ENCODE measurements at regions not wholly inside any gene's neighbourhood (a gene's known extent, or its start where the extent isn't known, plus 50 kb on each side); places are given as distances from the start of the nearest gene placed in this dataset.

GRCh38 chr1:96059736-96060135, 661.8 kb upstream of the PTBP2 start:
- Histone ChIP-seq H3K4me1 (ENCODE audit: insufficient read depth, low read length) (no peaks in the 10 kb centered on the region), H3K27ac (ENCODE audit: low read depth in 1 of 2, low read length in 2 of 2) (no peak overlapping the region), H3K36me3 (ENCODE audit: insufficient read depth, low read length) (no peaks in the 10 kb centered on the region), H3K27me3 (ENCODE audit: control insufficient read depth in 1 of 2, insufficient read depth in 2 of 2, low read length in 2 of 2) (no peaks in the 10 kb centered on the region), H3K9me3 (ENCODE audit: control insufficient read depth in 1 of 2, insufficient read depth in 1 of 2, low read length in 2 of 2) (peaks cover 0 to 4% of the 10 kb centered on the region in 2 experiments), H3K4me3 (ENCODE audit: low read length) (no peak overlapping the region)
- no peak for ATAC-seq (ENCODE audit: poor library complexity)
- no peak for DNase-seq
- no peaks in the 10 kb centered on the region for H3K36me3 Mint-ChIP-seq (ENCODE audit: low read depth)
- TF ChIP-seq, protein P1, sequence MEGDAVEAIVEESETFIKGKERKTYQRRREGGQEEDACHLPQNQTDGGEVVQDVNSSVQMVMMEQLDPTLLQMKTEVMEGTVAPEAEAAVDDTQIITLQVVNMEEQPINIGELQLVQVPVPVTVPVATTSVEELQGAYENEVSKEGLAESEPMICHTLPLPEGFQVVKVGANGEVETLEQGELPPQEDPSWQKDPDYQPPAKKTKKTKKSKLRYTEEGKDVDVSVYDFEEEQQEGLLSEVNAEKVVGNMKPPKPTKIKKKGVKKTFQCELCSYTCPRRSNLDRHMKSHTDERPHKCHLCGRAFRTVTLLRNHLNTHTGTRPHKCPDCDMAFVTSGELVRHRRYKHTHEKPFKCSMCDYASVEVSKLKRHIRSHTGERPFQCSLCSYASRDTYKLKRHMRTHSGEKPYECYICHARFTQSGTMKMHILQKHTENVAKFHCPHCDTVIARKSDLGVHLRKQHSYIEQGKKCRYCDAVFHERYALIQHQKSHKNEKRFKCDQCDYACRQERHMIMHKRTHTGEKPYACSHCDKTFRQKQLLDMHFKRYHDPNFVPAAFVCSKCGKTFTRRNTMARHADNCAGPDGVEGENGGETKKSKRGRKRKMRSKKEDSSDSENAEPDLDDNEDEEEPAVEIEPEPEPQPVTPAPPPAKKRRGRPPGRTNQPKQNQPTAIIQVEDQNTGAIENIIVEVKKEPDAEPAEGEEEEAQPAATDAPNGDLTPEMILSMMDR (IDR thresholded peaks at IDR 0.05), result no peak
- no peaks in the 10 kb centered on the region for H3K27me3 Mint-ChIP-seq
- no peak overlapping the region for H3K27ac Mint-ChIP-seq
- H3K9me3 Mint-ChIP-seq, result peaks cover 8% of the 10 kb centered on the region
- H3K4me3 Mint-ChIP-seq, result no peak overlapping the region
- ChIA-PET POLR2A (interaction anchor here (0.7 kb wide), 1 partner anchor 59 kb away, joined by 4 read pairs; no protein-coding TSS in a partner anchor), CTCF (no interaction called here)
- no peaks in the 10 kb centered on the region for H3K4me1 Mint-ChIP-seq (ENCODE audit: low read depth)
- intact Hi-C loops (cut with DNase I, micrococcal nuclease), result no loop called here

DNA sequence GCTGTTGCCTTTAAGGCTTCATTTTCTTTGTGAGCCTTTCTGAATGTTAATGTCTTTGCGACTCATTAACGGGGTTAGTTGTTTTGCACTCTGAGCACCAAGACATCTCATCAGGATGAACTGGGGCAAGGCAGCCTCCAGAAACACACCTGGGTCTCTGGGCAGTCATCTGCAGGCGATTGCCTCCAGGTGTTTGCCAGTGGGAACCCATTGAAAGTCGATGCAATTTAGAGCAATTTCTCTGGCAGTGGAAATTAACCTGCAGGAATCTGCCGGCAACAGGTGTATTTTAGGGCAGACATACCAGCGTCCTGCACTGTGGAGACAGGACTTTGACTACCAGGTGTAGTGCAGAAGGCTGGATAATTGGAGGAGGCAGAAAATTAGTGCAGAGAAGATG, 661.0 kb upstream of the PTBP2 start:
- no peak overlapping the region for H3K27ac Mint-ChIP-seq
- H3K27ac ChIP-seq (ENCODE audit: low read depth in 1 of 2, low read length in 2 of 2), result no peak overlapping the region
- no peaks in the 10 kb centered on the region for H3K36me3 ChIP-seq (ENCODE audit: insufficient read depth, low read length)
- H3K4me3 ChIP-seq (ENCODE audit: low read length), result no peak overlapping the region
- no peaks in the 10 kb centered on the region for H3K27me3 Mint-ChIP-seq
- DNase-seq, result no peak
- no peaks in the 10 kb centered on the region for H3K36me3 Mint-ChIP-seq (ENCODE audit: low read depth)
- POLR2A ChIA-PET, result no interaction called here
- H3K4me3 Mint-ChIP-seq, result no peak overlapping the region
- peaks cover 8% of the 10 kb centered on the region for H3K9me3 Mint-ChIP-seq
- CTCF ChIA-PET, result no interaction called here
- intact Hi-C loops (cut with DNase I, micrococcal nuclease), result no loop called here
- TF ChIP-seq, protein P1 (IDR thresholded peaks at IDR 0.05), result no peak
- no peak for ATAC-seq (ENCODE audit: poor library complexity)
- no peaks in the 10 kb centered on the region for H3K27me3 ChIP-seq (ENCODE audit: control insufficient read depth in 1 of 2, insufficient read depth in 2 of 2, low read length in 2 of 2)
- no peaks in the 10 kb centered on the region for H3K4me1 ChIP-seq (ENCODE audit: insufficient read depth, low read length)
- no peaks in the 10 kb centered on the region for H3K4me1 Mint-ChIP-seq (ENCODE audit: low read depth)
- peaks cover 0 to 4% of the 10 kb centered on the region in 2 experiments for H3K9me3 ChIP-seq (ENCODE audit: control insufficient read depth in 1 of 2, insufficient read depth in 1 of 2, low read length in 2 of 2)

DNA sequence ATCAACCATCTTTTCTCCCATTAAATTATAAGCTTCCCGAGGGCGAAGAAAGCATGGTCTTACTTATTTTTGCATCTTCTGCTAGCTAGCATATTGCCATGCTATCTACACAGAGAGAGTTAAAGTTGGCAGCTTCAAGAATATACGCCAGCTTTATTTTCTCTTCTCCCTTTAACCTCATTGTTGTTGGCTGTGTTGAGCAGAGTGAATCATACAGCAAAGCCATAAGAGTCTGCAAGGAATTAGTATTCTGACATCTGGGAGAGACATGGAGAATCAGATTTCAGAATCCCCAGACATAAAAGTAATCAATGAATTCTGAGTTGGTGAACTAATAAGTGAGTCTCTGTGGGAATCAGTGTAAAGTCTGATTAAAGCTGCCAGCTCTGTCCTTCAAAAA, 649.6 kb upstream of the PTBP2 start:
- ChIA-PET CTCF (no interaction called here), POLR2A (interaction anchor here (0.6 kb wide), 1 partner anchor 7 kb away, joined by 3 read pairs; no protein-coding TSS in a partner anchor)
- H3K27me3 ChIP-seq (ENCODE audit: control insufficient read depth in 1 of 2, insufficient read depth in 2 of 2, low read length in 2 of 2), result no peaks in the 10 kb centered on the region
- DNase-seq (no peak), ATAC-seq (ENCODE audit: poor library complexity) (no peak)
- H3K9me3 ChIP-seq (ENCODE audit: control insufficient read depth in 1 of 2, insufficient read depth in 1 of 2, low read length in 2 of 2), result no peaks in the 10 kb centered on the region
- no peaks in the 10 kb centered on the region for H3K27me3 Mint-ChIP-seq
- no peak overlapping the region for H3K27ac ChIP-seq (ENCODE audit: low read depth in 1 of 2, low read length in 2 of 2)
- peaks cover 6% of the 10 kb centered on the region for H3K9me3 Mint-ChIP-seq
- no peaks in the 10 kb centered on the region for H3K4me1 ChIP-seq (ENCODE audit: insufficient read depth, low read length)
- TF ChIP-seq, protein P1 (IDR thresholded peaks at IDR 0.05), result no peak
- H3K4me1 Mint-ChIP-seq (ENCODE audit: low read depth), result no peaks in the 10 kb centered on the region
- intact Hi-C loops (cut with DNase I, micrococcal nuclease), result no loop called here
- no peak overlapping the region for H3K27ac Mint-ChIP-seq
- no peaks in the 10 kb centered on the region for H3K36me3 ChIP-seq (ENCODE audit: insufficient read depth, low read length)
- no peak overlapping the region for H3K4me3 Mint-ChIP-seq
- no peak overlapping the region for H3K4me3 ChIP-seq (ENCODE audit: low read length)
- no peaks in the 10 kb centered on the region for H3K36me3 Mint-ChIP-seq (ENCODE audit: low read depth)
